H1 (cell line): ENCODE measurements at regions not wholly inside any gene's neighbourhood (a gene's known extent, or its start where the extent isn't known, plus 50 kb on each side); places are given as distances from the start of the nearest gene placed in this dataset.
"Not testable (repeated sequence)": the region's sequence is repeated elsewhere in the genome, so short reads cannot be mapped to it uniquely, and the experiment has no call there.

ENCODE experiments used
- CTCF ChIA-PET: fragments of 300-600 bp; sonication (Branson Sonifier 250); formaldehyde crosslinking; loops from one replicate; lab custom pipeline; 2021; ENCODE audit not compliant: partially characterized antibody; lab: Charles Lee
- POLR2A ChIA-PET: fragments of 300-600 bp; sonication (Branson Sonifier 250); formaldehyde crosslinking; loops from one replicate; lab custom pipeline; 2021; ENCODE audit warnings: inconsistent platforms; ENCODE audit not compliant: partially characterized antibody; lab: Charles Lee
- DNase-seq, 2 experiments: peaks; one replicate each; pipeline versions ENCODE4 v3.0.0 to v3.0.0-alpha.2; 2010 to 2022; ENCODE audit warnings: low spot score in 2 of 2, low read depth in 1 of 2, mixed read lengths in 1 of 2
- FAIRE-seq: peaks from 2 replicates; lab custom pipeline; 2011; peaks lifted over from hg19 to GRCh38; lab: Jason Lieb, UNC
- H2AFZ ChIP-seq: 2 replicates; pipeline ENCODE4 v1.8.1; 2012; ENCODE audit warnings: low read length, inconsistent platforms
- H2AK5ac ChIP-seq: 2 replicates; pipeline ENCODE4 v1.6.1; 2013; ENCODE audit warnings: low read depth, low read length
- H2BK120ac ChIP-seq: replicated peaks from 2 replicates; pipeline ENCODE3; 2013; ENCODE audit warnings: low read depth, low read length, inconsistent platforms
- H2BK12ac ChIP-seq: 2 replicates; pipeline ENCODE4 v1.6.1; 2013; ENCODE audit warnings: low read depth, low read length
- H2BK15ac ChIP-seq: 2 replicates; pipeline ENCODE4 v1.6.1; 2013; ENCODE audit warnings: low read length
- H2BK20ac ChIP-seq: 2 replicates; pipeline ENCODE4 v1.6.1; 2013; ENCODE audit warnings: low read length
- H2BK5ac ChIP-seq: 2 replicates; pipeline ENCODE4 v1.6.1; 2013; ENCODE audit warnings: low read depth, low read length
- H3K14ac ChIP-seq: 2 replicates; pipeline ENCODE4 v1.6.1; 2013; ENCODE audit warnings: inconsistent platforms; ENCODE audit not compliant: insufficient read length
- H3K18ac ChIP-seq: 2 replicates; pipeline ENCODE4 v1.6.1; 2013; ENCODE audit warnings: low read length; ENCODE audit errors: extremely low read depth
- H3K23ac ChIP-seq: 2 replicates; pipeline ENCODE4 v1.6.1; 2013; ENCODE audit warnings: inconsistent platforms; ENCODE audit not compliant: insufficient read length
- H3K23me2 ChIP-seq: 2 replicates; pipeline ENCODE4 v1.6.1; 2013; ENCODE audit warnings: low read depth, low read length
- H3K27ac ChIP-seq: 2 replicates; pipeline ENCODE4 v1.6.1; 2011; ENCODE audit warnings: low read depth, low read length, inconsistent platforms
- H3K27me3 ChIP-seq, 4 experiments: replicated peaks in 1 of 4; 1 replicate in 1 of 4; 2 replicates in 3 of 4; pipeline versions ENCODE4 v1.6.1 to v1.8.1; 2011 to 2013; ENCODE audit warnings: low read length in 3 of 4, mild to moderate bottlenecking in 3 of 4, inconsistent platforms in 2 of 4, mixed read lengths in 2 of 4, moderate library complexity in 1 of 4; ENCODE audit not compliant: control insufficient read depth in 3 of 4, insufficient read depth in 3 of 4; ENCODE audit errors: extremely low read depth in 1 of 4
- H3K36me3 ChIP-seq, 4 experiments: 2 replicates each; pipeline versions ENCODE4 v1.6.1 to v1.8.1; 2011 to 2013; ENCODE audit warnings: mild to moderate bottlenecking in 4 of 4, low read length in 3 of 4, moderate library complexity in 2 of 4, control low read depth in 1 of 4, inconsistent platforms in 1 of 4; ENCODE audit not compliant: insufficient read depth in 4 of 4, control insufficient read depth in 2 of 4
- H3K4ac ChIP-seq: replicated peaks from 2 replicates; pipeline ENCODE3; 2013; ENCODE audit warnings: low read length, low read depth, mixed read lengths, inconsistent platforms; ENCODE audit not compliant: insufficient read length
- H3K4me1 ChIP-seq, 4 experiments: replicated peaks in 1 of 4; 1 replicate in 1 of 4; 2 replicates in 3 of 4; pipeline versions ENCODE4 v1.6.1 to v1.8.1; 2011 to 2013; ENCODE audit warnings: low read length in 3 of 4, inconsistent platforms in 2 of 4, mixed read lengths in 1 of 4; ENCODE audit not compliant: insufficient read depth in 4 of 4, control insufficient read depth in 3 of 4
- H3K4me2 ChIP-seq, 2 experiments: 2 replicates each; pipeline versions ENCODE4 v1.6.1 to v1.8.1; 2011 to 2013; ENCODE audit warnings: low read depth in 2 of 2, low read length in 2 of 2, control low read depth in 1 of 2, inconsistent platforms in 1 of 2, mild to moderate bottlenecking in 1 of 2; ENCODE audit not compliant: insufficient read depth in 1 of 2
- H3K4me3 ChIP-seq, 4 experiments: fragments of 200-600, 300-600 bp in 1 of 4; sonication (generic), shearing (Covaris generic), sonication (Bioruptor Twin) in 1 of 4; 2 replicates each; pipeline versions ENCODE4 v1.5.1 to v1.8.1; 2011 to 2016; ENCODE audit warnings: low read length in 4 of 4, low read depth in 3 of 4, control low read depth in 2 of 4, inconsistent platforms in 2 of 4, mild to moderate bottlenecking in 2 of 4, mixed read lengths in 1 of 4, moderate library complexity in 1 of 4; ENCODE audit not compliant: insufficient read depth in 2 of 4; ENCODE audit errors: extremely low read depth in 1 of 4
- H3K56ac ChIP-seq: replicated peaks from 2 replicates; pipeline ENCODE3; 2013; ENCODE audit warnings: low read depth, mild to moderate bottlenecking, mixed read lengths, low read length, inconsistent platforms; ENCODE audit not compliant: insufficient read length
- H3K79me1 ChIP-seq: 2 replicates; pipeline ENCODE4 v1.6.1; 2013; ENCODE audit warnings: low read depth, low read length, control low read depth
- H3K79me2 ChIP-seq, 2 experiments: 2 replicates each; pipeline versions ENCODE4 v1.6.1 to v1.8.1; 2012 to 2013; ENCODE audit warnings: low read length in 2 of 2, mild to moderate bottlenecking in 2 of 2, inconsistent platforms in 1 of 2; ENCODE audit not compliant: insufficient read depth in 2 of 2, control insufficient read depth in 1 of 2
- H3K9ac ChIP-seq, 4 experiments: replicated peaks in 1 of 4; 1 replicate in 1 of 4; 2 replicates in 3 of 4; pipeline versions ENCODE4 v1.6.1 to v1.8.1; 2011 to 2013; ENCODE audit warnings: low read depth in 3 of 4, low read length in 3 of 4, control low read depth in 2 of 4, mild to moderate bottlenecking in 2 of 4, moderate library complexity in 2 of 4, inconsistent platforms in 1 of 4; ENCODE audit errors: extremely low read depth in 1 of 4
- H3K9me3 ChIP-seq, 2 experiments: 2 replicates each; pipeline versions ENCODE4 v1.6.1 to v1.8.1; 2012 to 2013; ENCODE audit warnings: mild to moderate bottlenecking in 2 of 2, moderate library complexity in 2 of 2, control low read depth in 1 of 2, inconsistent platforms in 1 of 2, low read depth in 1 of 2, low read length in 1 of 2, mixed read lengths in 1 of 2; ENCODE audit not compliant: insufficient read depth in 2 of 2
- H4K20me1 ChIP-seq, 2 experiments: replicated peaks in 1 of 2; 2 replicates each; pipeline versions ENCODE3 to v1.8.1; 2011 to 2013; ENCODE audit warnings: inconsistent platforms in 2 of 2, low read length in 2 of 2, mild to moderate bottlenecking in 1 of 2; ENCODE audit not compliant: insufficient read depth in 2 of 2, control insufficient read depth in 1 of 2
- H4K5ac ChIP-seq: 2 replicates; pipeline ENCODE4 v1.6.1; 2013; ENCODE audit warnings: low read length, low read depth, mixed read lengths, inconsistent platforms; ENCODE audit not compliant: insufficient read length
- H4K8ac ChIP-seq: 2 replicates; pipeline ENCODE4 v1.8.0; 2013; ENCODE audit warnings: mild to moderate bottlenecking, moderate library complexity, low read length, inconsistent platforms; ENCODE audit not compliant: insufficient read depth; ENCODE audit errors: extremely low read depth
- H4K91ac ChIP-seq: replicated peaks from 2 replicates; pipeline ENCODE3; 2013; ENCODE audit warnings: low read length, mixed read lengths, inconsistent platforms; ENCODE audit not compliant: insufficient read length
- WGBS, 2 experiments: shearing (Covaris generic) in 1 of 2; methylation state at CpG; one replicate each; pipeline versions ENCODE4 v1.1.6 to v1.1.7; 2013 to 2015; ENCODE audit warnings: low lambda C conversion rate in 2 of 2, mixed read lengths in 2 of 2, inconsistent platforms in 1 of 2, low coverage in 1 of 2, missing lambda C conversion rate in 1 of 2; ENCODE audit not compliant: insufficient replicate concordance in 2 of 2, insufficient coverage in 1 of 2, insufficient read length in 1 of 2; ENCODE audit errors: extremely low coverage in 1 of 2, missing lambda C conversion rate in 1 of 2; 5-methylcytosine and 5-hydroxymethylcytosine counted together

DNA sequence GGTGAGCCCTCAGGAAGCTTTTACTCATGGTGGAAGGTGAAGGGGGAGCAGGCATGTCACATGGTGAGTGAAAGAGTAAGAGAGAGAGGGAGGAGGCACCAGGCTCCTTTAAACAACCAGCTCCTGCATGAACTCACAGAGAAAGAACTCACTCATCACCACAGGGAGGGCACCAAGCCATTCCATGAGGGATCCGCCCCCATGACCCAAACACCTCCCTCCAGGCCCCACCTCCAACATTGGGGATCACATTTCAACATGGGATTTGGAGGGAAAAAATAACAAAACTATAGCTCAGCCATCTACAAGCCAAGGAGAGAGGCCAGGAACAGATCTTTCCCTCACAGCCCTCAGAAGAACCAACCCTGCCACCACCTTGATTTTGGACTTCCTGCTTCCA lies 153.9 kb downstream of the GOLGA8K start:
- not testable (repeated sequence) for DNase-seq

GRCh38 chr15:32243727-32244126 lies 159.4 kb downstream of the GOLGA8K start:
- H3K18ac ChIP-seq, H3K23ac ChIP-seq, H2BK5ac ChIP-seq, H3K9me3 ChIP-seq, H4K91ac ChIP-seq, H3K14ac ChIP-seq, DNase-seq, H3K79me1 ChIP-seq, H3K4ac ChIP-seq, H2AFZ ChIP-seq, CTCF ChIA-PET, H4K8ac ChIP-seq, H3K27me3 ChIP-seq, H2AK5ac ChIP-seq, H3K36me3 ChIP-seq, H3K56ac ChIP-seq, H2BK20ac ChIP-seq, H3K23me2 ChIP-seq, H3K27ac ChIP-seq, H4K5ac ChIP-seq, FAIRE-seq, H2BK120ac ChIP-seq, H3K4me2 ChIP-seq, H4K20me1 ChIP-seq, POLR2A ChIA-PET, H3K79me2 ChIP-seq, H2BK15ac ChIP-seq, H3K4me3 ChIP-seq, H3K4me1 ChIP-seq, H2BK12ac ChIP-seq, H3K9ac ChIP-seq: not testable (repeated sequence)
- no CpG with 5 or more reads among the region's 10 CpGs for WGBS, 2 experiments

More for the DNA sequence above, 153.9 kb downstream of the GOLGA8K start:
- H3K36me3 ChIP-seq, H2BK20ac ChIP-seq, H3K23me2 ChIP-seq, H3K27me3 ChIP-seq, H3K14ac ChIP-seq, H4K20me1 ChIP-seq, H4K5ac ChIP-seq, H3K56ac ChIP-seq, H2BK120ac ChIP-seq, H3K79me1 ChIP-seq, CTCF ChIA-PET, H3K9ac ChIP-seq, H3K18ac ChIP-seq, FAIRE-seq, H2AFZ ChIP-seq, H2AK5ac ChIP-seq, H2BK12ac ChIP-seq, H3K4me1 ChIP-seq, H3K4ac ChIP-seq, H3K4me2 ChIP-seq, H4K91ac ChIP-seq, H3K4me3 ChIP-seq, H2BK5ac ChIP-seq, H3K9me3 ChIP-seq, H4K8ac ChIP-seq, POLR2A ChIA-PET, H3K79me2 ChIP-seq, H2BK15ac ChIP-seq, H3K27ac ChIP-seq, H3K23ac ChIP-seq: not testable (repeated sequence)
- 100% methylated on average over 1 of the region's 1 CpG; no CpG with 5 or more reads in 1 of the 2 experiments for WGBS, 2 experiments
